Neutrophil (primary cell): ENCODE measurements at regions not wholly inside any gene's neighbourhood (a gene's known extent, or its start where the extent isn't known, plus 50 kb on each side); places are given as distances from the start of the nearest gene placed in this dataset.

Source experiments
- H3K27ac ChIP-seq: fragments of 200-600 bp; sonication (generic); 2 replicates; pipeline ENCODE4 v1.5.1; 2016; ENCODE audit warnings: mild to moderate bottlenecking, moderate library complexity
- H3K27me3 ChIP-seq: fragments of 200-600 bp; sonication (generic); 2 replicates; pipeline ENCODE4 v1.6.0; 2016; ENCODE audit warnings: mild to moderate bottlenecking
- H3K36me3 ChIP-seq: fragments of 200-600 bp; sonication (generic); 2 replicates; pipeline ENCODE4 v1.5.1; 2017
- H3K4me1 ChIP-seq, 2 experiments: fragments of 200-600 bp in 1 of 2; sonication (generic) in 1 of 2; 1 replicate in 1 of 2; 2 replicates in 1 of 2; pipeline versions ENCODE4 v1.5.1 to v1.6.1; 2013 to 2016; ENCODE audit warnings: low read depth in 1 of 2, low read length in 1 of 2, mild to moderate bottlenecking in 1 of 2, moderate library complexity in 1 of 2; ENCODE audit not compliant: control insufficient read depth in 1 of 2, insufficient read depth in 1 of 2
- H3K4me3 ChIP-seq, 2 experiments: fragments of 200-600 bp in 1 of 2; sonication (generic) in 1 of 2; 1 replicate in 1 of 2; 2 replicates in 1 of 2; pipeline ENCODE4 v1.5.1; 2013 to 2016; ENCODE audit warnings: low read depth in 1 of 2, low read length in 1 of 2, mild to moderate bottlenecking in 1 of 2, moderate library complexity in 1 of 2
- H3K9me3 ChIP-seq: fragments of 200-600 bp; sonication (generic); 2 replicates; pipeline ENCODE4 v1.5.1; 2016
- CTCF ChIP-seq: fragments of 200-600 bp; sonication (generic); IDR thresholded peaks from 2 replicates; pipeline ENCODE4 v1.5.1; 2016; ENCODE audit warnings: antibody characterized with exemption

DNA sequence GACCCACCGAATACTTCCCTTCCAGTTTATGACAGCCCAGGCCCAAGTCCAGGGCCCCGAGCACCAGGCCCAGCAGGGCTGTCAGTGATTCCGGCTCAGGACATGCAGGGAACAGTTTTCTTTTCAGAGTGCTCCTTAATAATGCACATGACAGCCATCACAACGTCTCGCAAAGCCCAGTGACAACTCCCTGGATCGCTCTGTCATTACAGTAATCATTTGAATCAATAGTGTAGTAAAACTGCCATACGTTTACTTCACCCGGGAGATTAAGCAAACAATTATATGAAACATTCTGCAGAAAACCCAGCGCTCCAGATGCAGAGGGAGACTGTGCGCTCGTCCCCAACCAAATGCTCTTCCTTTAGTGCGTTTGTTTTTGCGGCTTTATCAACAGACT, 162.6 kb upstream of the CDH13 start:
- H3K9me3 ChIP-seq: no peaks in the 10 kb centered on the region
- no peaks in the 10 kb centered on the region for H3K4me1 ChIP-seq
- no peak overlapping the region for H3K4me3 ChIP-seq
- H3K27me3 ChIP-seq: no peaks in the 10 kb centered on the region
- no peak overlapping the region for H3K27ac ChIP-seq
- TF ChIP-seq CTCF: no peak
- no peaks in the 10 kb centered on the region for H3K36me3 ChIP-seq

- H3K9me3 ChIP-seq: no peaks in the 10 kb centered on the region
- no peak overlapping the region for H3K27ac ChIP-seq
- no peak for TF ChIP-seq CTCF
Observed at GRCh38 chr16:82460766-82461165, 166.0 kb upstream of the CDH13 start.

DNA sequence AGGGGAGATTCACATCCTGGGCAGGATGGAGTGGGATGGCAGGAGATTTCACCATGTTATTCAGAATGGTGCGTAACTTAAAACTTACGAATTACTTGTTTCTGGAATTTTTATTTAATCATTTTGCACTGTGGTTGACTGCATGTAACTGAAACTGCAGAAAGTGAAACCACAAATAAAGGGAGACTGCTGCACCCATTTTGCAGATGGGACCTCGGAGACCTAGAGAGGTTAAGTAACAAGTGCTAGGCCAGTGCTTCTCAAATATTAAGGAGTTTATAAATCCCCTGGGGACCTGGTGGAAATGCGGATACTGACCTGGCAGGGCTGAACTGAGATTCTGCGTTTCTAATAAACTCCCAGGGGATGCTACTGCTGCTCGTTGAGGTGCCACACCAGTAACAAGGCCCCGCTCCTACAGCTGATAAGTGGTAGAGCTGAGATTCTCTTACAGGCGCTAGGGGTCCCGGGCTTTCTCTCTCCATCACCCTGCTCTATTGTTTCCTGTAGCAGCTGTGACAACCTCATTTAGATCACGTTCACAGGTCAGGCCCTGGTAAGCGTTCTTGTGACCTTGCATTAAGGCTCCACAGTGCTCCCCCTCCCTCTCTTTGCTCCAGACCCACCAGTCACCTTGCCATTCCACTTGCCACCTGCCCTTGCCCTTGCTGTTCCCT, 167.1 kb upstream of the CDH13 start:
- Histone ChIP-seq H3K27me3 (no peaks in the 10 kb centered on the region), H3K9me3 (no peaks in the 10 kb centered on the region), H3K27ac (no peak overlapping the region), H3K36me3 (no peaks in the 10 kb centered on the region), H3K4me3 (no peak overlapping the region), H3K4me1 (no peaks in the 10 kb centered on the region)
- no peak for TF ChIP-seq CTCF

More at GRCh38 chr16:82460766-82461165, 166.0 kb upstream of the CDH13 start:
- Histone ChIP-seq H3K4me3 (no peak overlapping the region), H3K27me3 (no peaks in the 10 kb centered on the region), H3K4me1 (no peaks in the 10 kb centered on the region), H3K36me3 (no peaks in the 10 kb centered on the region)

DNA sequence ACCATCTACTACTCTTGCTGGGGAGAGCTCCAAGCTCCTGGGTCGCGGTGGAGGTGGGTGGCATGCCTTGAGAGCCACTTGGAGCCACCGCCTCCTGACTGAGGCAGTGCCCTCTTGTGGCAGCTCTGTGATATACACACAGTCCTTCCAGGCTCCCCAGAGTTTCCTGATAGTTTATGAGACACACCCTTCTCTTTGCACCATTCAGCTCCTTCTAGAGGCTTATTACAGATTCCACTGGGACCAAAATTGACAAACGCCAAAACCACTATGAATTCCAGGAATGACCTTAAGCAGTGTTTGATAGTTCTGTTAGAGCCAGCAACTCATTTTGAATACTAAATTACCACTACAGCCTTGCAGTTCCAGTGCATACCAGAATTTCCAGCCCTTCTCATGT, 170.1 kb upstream of the CDH13 start:
- TF ChIP-seq CTCF: peak; percentile 10
- no peaks in the 10 kb centered on the region for H3K36me3 ChIP-seq
- H3K27me3 ChIP-seq: peaks cover 5% of the 10 kb centered on the region
- H3K27ac ChIP-seq: no peak overlapping the region
- H3K9me3 ChIP-seq: no peaks in the 10 kb centered on the region
- no peak overlapping the region for H3K4me3 ChIP-seq
- no peaks in the 10 kb centered on the region for H3K4me1 ChIP-seq

- no peak overlapping the region for H3K27ac ChIP-seq
- H3K36me3 ChIP-seq: no peaks in the 10 kb centered on the region
- no peak overlapping the region for H3K4me3 ChIP-seq
- peaks cover 9% of the 10 kb centered on the region for H3K27me3 ChIP-seq
- H3K9me3 ChIP-seq: no peaks in the 10 kb centered on the region
- TF ChIP-seq CTCF: no peak
- H3K4me1 ChIP-seq: no peaks in the 10 kb centered on the region
Observed at GRCh38 chr16:82454566-82454965, 172.2 kb upstream of the CDH13 start.
